Heart left ventricle (tissue), 16 donors: ENCODE measurements at regions not wholly inside any gene's neighbourhood (a gene's known extent, or its start where the extent isn't known, plus 50 kb on each side); places are given as distances from the start of the nearest gene placed in this dataset.
A peak's percentile ranks its signal among the peaks of the same experiment; 100 is the strongest.

Experiments
- ATAC-seq, 4 donors: fragments of 200-7000 bp; cut with Tn5 transposase; one replicate each; pipeline ENCODE4 v1.9.1; 2020 to 2022; ENCODE audit warnings: moderate library complexity in 4 of 4, mild to moderate bottlenecking in 3 of 4, moderate number of reproducible peaks in 1 of 4
- DNase-seq, 5 donors: peaks; one replicate each; pipeline ENCODE4 v3.0.0-alpha.2; 2020
- H3K27ac ChIP-seq, 12 donors: fragments of 200-600 bp; sonication (generic) in 4 of 12; one replicate each; pipeline versions ENCODE4 v1.5.0 to v1.8.0; 2016 to 2022; ENCODE audit warnings: mild to moderate bottlenecking in 2 of 12
- H3K27me3 ChIP-seq, 9 donors: fragments of 200-600 bp; sonication (generic) in 2 of 9; one replicate each; pipeline versions ENCODE4 v1.5.1 to v1.8.0; 2016 to 2022; ENCODE audit warnings: mild to moderate bottlenecking in 3 of 9
- H3K36me3 ChIP-seq, 9 donors: fragments of 200-600 bp; sonication (generic) in 2 of 9; one replicate each; pipeline versions ENCODE4 v1.5.0 to v1.8.0; 2018 to 2022; ENCODE audit warnings: mild to moderate bottlenecking in 2 of 9
- H3K4me1 ChIP-seq, 12 donors: fragments of 200-600 bp; sonication (generic) in 4 of 12; one replicate each; pipeline versions ENCODE4 v1.5.0 to v1.8.0; 2016 to 2022; ENCODE audit warnings: mild to moderate bottlenecking in 3 of 12
- H3K4me3 ChIP-seq, 12 donors: fragments of 200-600 bp; sonication (generic) in 4 of 12; one replicate each; pipeline versions ENCODE4 v1.5.0 to v1.8.0; 2017 to 2022; ENCODE audit warnings: mild to moderate bottlenecking in 9 of 12, moderate library complexity in 4 of 12
- H3K9me3 ChIP-seq, 12 donors: fragments of 200-600 bp; sonication (generic) in 4 of 12; one replicate each; pipeline versions ENCODE4 v1.5.0 to v1.8.0; 2016 to 2022; ENCODE audit warnings: mild to moderate bottlenecking in 1 of 12
- POLR2A ChIP-seq, 2 donors: fragments of 450-650 bp; IDR thresholded peaks; one replicate each; pipeline ENCODE4 v1.6.1; 2017; ENCODE audit warnings: antibody characterized with exemption in 2 of 2, mild to moderate bottlenecking in 2 of 2, moderate library complexity in 2 of 2
- WGBS, 4 donors: extraction: QIAGEN DNeasy Blood & Tissue Kit in 2 of 4; methylation state at CpG; one replicate each; pipeline versions ENCODE4 v1.1.5 to v1.1.7; 2013 to 2018; 5-methylcytosine and 5-hydroxymethylcytosine counted together
- intact Hi-C, 10 donors: fragments of 100-400 bp; cut with DNase I; formaldehyde crosslinking; loops; one replicate each; pipeline versions ENCODE4 v1.11.1 to v1.14.2; 2022
- TF ChIP-seq, protein P1 (sequence below), 12 donors: fragments of 200-600 bp; sonication (generic) in 4 of 12; IDR thresholded peaks; one replicate each; pipeline versions ENCODE4 v1.5.0 to v1.8.0; 2018 to 2022; ENCODE audit warnings: antibody characterized with exemption in 12 of 12, mild to moderate bottlenecking in 5 of 12
- donor health status: ischemic (EF 13 %, LVEDD 7.1; RV severe dilation, severe dysfunction).
- donor health status: healthy with polysubstance abuse.
- donor health status: DM: no; HTN: yes; CAD: no.
- donor health status: DM: no; HTN: no; CAD: no.
- donor health status: ischemic (EF 25% LVEDD 6.9; RV normal size, moderate dysfunction).
- donor health status: ischemic (EF 25% LVEDD 5.7; RV mildly dilated, moderate dysfunction).
- donor health status: healthy.
- donor health status: DM: yes; HTN: yes; CAD: no.
- donor health status: ischemic (EF 35%, LVEDD 5.7; RV mildly dilated, moderate dysfunction).
- donor health status: nonischemic (EF 11% LVEDD 7.7; RV severe dilation, severe dysfunction).
- donor health status: DM: yes; HTN: yes; CAD: no.
- donor health status: PGD.
- donor health status: ischemic (EF 29% LVEDD 5.4; RV normal size, mild dysfunction).
- donor health status: nonischemic (EF 23%, LVEDD 6.1; RV moderate dilation, normal function).

DNA sequence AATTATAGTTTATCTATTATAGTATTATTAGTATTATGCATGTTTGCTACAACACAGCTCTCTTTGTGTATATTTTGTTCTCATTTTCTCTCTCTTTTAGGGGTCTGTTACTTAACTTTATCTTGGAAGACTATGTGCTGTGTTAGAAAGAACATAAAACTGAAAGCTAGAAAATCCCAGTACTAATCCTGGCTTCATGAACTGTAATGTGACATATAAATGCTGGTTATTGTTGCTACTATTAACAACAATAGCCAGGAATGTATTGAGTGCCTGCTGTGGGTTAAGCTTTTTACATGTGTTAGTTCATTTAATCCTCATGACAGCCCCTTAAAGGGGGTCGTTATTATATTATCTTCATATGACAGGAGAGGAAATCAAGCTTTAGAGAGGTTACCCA lies 170.0 kb upstream of the DTNBP1 start:
- WGBS, 4 donors: 58 to 90% (median 73%) methylated on average over 1 of the region's 1 CpG
- H3K9me3 ChIP-seq: no peaks in the 10 kb centered on the region
- intact Hi-C loops: no loop called here
- H3K4me1 ChIP-seq: peaks cover 0 to 1% (median 0%) of the 10 kb centered on the region in 12 donors
- no peak overlapping the region for H3K27ac ChIP-seq
- DNase-seq: no peak
- no peak for TF ChIP-seq POLR2A (IDR thresholded peaks at IDR 0.05)
- TF ChIP-seq, protein P1, sequence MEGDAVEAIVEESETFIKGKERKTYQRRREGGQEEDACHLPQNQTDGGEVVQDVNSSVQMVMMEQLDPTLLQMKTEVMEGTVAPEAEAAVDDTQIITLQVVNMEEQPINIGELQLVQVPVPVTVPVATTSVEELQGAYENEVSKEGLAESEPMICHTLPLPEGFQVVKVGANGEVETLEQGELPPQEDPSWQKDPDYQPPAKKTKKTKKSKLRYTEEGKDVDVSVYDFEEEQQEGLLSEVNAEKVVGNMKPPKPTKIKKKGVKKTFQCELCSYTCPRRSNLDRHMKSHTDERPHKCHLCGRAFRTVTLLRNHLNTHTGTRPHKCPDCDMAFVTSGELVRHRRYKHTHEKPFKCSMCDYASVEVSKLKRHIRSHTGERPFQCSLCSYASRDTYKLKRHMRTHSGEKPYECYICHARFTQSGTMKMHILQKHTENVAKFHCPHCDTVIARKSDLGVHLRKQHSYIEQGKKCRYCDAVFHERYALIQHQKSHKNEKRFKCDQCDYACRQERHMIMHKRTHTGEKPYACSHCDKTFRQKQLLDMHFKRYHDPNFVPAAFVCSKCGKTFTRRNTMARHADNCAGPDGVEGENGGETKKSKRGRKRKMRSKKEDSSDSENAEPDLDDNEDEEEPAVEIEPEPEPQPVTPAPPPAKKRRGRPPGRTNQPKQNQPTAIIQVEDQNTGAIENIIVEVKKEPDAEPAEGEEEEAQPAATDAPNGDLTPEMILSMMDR (IDR thresholded peaks at IDR 0.05): no peak
- no peak overlapping the region for H3K4me3 ChIP-seq
- no peak for ATAC-seq
- no peaks in the 10 kb centered on the region for H3K27me3 ChIP-seq
- no peaks in the 10 kb centered on the region for H3K36me3 ChIP-seq

- H3K27me3 ChIP-seq: no peaks in the 10 kb centered on the region
- WGBS, 4 donors: 79 to 87% (median 81%) methylated on average over 4 of the region's 4 CpGs
- H3K27ac ChIP-seq: no peak overlapping the region
- DNase-seq (no peak), ATAC-seq (no peak)
- peaks cover 0 to 5% (median 0%) of the 10 kb centered on the region in 12 donors for H3K4me1 ChIP-seq
- TF ChIP-seq, protein P1 (IDR thresholded peaks at IDR 0.05): no peak
- no peak for TF ChIP-seq POLR2A (IDR thresholded peaks at IDR 0.05)
- H3K4me3 ChIP-seq: no peak overlapping the region
- no peaks in the 10 kb centered on the region for H3K36me3 ChIP-seq
- no peaks in the 10 kb centered on the region for H3K9me3 ChIP-seq
- intact Hi-C loops: no loop called here
Measured at GRCh38 chr6:15829156-15829555, 166.3 kb upstream of the DTNBP1 start.

DNA sequence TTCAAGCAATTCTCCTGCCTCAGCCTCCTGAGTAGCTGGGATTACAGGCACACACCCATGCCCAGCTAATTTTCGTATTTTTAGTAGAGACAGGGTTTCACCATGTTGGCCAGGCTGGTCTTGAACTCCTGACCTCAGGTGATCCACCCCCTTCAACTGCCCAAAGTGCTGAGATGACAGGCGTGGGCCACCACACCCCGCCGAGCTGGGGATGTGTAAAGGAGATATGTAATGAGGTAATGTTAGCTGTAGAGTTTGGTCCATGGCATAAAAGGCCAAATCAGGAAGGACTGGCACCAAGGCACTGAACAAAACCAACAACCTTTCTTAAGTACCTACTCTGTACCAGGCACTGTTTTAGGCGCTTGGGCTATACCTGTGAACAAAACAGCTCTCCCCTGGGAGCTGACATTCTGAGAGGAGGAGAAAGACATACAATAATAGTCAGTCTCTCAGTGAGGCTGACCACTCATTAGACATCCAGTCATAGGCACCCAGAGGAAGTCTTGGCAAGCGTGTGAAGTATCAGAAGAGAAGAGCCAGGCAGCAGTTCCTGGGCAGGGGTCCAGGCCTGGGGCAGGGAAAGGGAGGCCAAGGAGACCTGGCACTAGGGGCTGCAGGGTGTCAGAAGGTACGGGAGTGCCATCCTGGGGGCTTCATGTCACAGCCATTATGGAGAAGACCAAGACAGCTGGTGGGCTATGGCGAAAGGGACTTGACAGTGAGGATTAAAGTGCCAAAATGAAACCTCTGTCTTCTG lies 164.8 kb upstream of the DTNBP1 start:
- H3K4me1 ChIP-seq: peaks cover 0 to 10% (median 0%) of the 10 kb centered on the region in 12 donors
- H3K27ac ChIP-seq: no peak overlapping the region
- H3K36me3 ChIP-seq: no peaks in the 10 kb centered on the region
- intact Hi-C loops: no loop called here
- peak; percentile 33 to 72 (median 58) for DNase-seq
- peak; percentile 69 to 88 (median 86) for ATAC-seq
- no peak overlapping the region for H3K4me3 ChIP-seq
- no peaks in the 10 kb centered on the region for H3K9me3 ChIP-seq
- no peak for TF ChIP-seq POLR2A (IDR thresholded peaks at IDR 0.05)
- TF ChIP-seq, protein P1 (IDR thresholded peaks at IDR 0.05): no peak
- no peaks in the 10 kb centered on the region for H3K27me3 ChIP-seq
- 71 to 81% (median 75%) methylated on average over 8 of the region's 8 CpGs for WGBS, 4 donors

DNA sequence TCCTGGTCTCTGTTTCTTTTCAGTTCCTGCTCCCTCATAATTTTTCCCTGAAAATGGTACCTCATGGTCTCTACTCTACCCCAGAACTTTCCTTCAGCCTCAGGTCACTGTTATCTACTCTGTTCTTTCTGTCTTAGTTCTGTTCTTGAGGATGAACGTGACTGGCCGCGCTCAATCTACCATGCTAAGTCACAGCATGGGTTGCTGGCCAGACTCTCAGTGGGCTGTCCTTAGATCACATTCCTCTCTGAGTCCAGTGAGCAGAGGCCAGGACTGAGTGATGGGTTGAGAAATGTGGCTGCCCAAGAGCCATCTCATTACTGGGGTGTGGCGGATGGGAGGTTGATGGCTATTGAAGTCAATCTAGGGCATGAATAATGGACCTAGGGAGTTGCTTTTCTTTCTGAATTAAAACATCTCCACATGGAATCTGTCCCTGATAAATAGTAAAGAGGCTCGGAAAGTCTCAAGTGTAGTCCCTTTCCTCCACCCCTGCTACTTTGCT lies 164.0 kb upstream of the DTNBP1 start:
- no peaks in the 10 kb centered on the region for H3K27me3 ChIP-seq
- intact Hi-C loops: no loop called here
- H3K36me3 ChIP-seq: no peaks in the 10 kb centered on the region
- TF ChIP-seq POLR2A (IDR thresholded peaks at IDR 0.05): no peak
- TF ChIP-seq, protein P1 (IDR thresholded peaks at IDR 0.05): no peak
- no peak for ATAC-seq
- WGBS, 4 donors: 94 to 97% (median 95%) methylated on average over 5 of the region's 5 CpGs
- no peaks in the 10 kb centered on the region for H3K9me3 ChIP-seq
- DNase-seq: no peak
- no peak overlapping the region for H3K27ac ChIP-seq
- no peak overlapping the region for H3K4me3 ChIP-seq
- peaks cover 0 to 10% (median 0%) of the 10 kb centered on the region in 12 donors for H3K4me1 ChIP-seq
